ENCODE measurements at regions not wholly inside any gene's neighbourhood (a gene's known extent, or its start where the extent isn't known, plus 50 kb on each side); places are given as distances from the start of the nearest gene placed in this dataset.

DNA sequence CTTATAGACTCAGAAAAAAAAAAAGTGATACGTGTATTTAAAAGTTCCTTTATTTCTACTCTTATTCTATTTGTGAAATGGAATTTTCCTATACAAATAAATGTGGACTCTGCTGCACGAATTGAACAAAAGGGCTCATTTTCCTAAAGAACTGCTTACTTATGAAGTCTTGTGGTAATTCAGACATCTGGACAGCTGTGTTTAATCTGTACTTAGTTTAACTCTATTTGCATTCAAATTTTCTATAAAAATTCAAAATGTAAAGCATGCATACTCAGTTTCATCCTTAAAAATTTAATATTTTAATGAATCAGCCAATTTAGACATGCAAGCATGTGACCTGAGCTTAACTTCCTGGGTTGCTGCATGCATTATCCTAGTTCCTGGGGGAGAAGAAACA is 118.0 kb upstream of the PCLO start:
- Mint-ChIP-seq H3K4me3 (no peak overlapping the region), H3K27ac (no peak overlapping the region), H3K9me3 (no peaks in the 10 kb centered on the region), H3K4me1 (ENCODE audit: unreplicated experiment) (no peaks in the 10 kb centered on the region), H3K36me3 (no peaks in the 10 kb centered on the region), H3K27me3 (no peaks in the 10 kb centered on the region)
- TF ChIP-seq, protein P1, sequence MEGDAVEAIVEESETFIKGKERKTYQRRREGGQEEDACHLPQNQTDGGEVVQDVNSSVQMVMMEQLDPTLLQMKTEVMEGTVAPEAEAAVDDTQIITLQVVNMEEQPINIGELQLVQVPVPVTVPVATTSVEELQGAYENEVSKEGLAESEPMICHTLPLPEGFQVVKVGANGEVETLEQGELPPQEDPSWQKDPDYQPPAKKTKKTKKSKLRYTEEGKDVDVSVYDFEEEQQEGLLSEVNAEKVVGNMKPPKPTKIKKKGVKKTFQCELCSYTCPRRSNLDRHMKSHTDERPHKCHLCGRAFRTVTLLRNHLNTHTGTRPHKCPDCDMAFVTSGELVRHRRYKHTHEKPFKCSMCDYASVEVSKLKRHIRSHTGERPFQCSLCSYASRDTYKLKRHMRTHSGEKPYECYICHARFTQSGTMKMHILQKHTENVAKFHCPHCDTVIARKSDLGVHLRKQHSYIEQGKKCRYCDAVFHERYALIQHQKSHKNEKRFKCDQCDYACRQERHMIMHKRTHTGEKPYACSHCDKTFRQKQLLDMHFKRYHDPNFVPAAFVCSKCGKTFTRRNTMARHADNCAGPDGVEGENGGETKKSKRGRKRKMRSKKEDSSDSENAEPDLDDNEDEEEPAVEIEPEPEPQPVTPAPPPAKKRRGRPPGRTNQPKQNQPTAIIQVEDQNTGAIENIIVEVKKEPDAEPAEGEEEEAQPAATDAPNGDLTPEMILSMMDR (conservative IDR thresholded peaks at IDR 0.05): no peak
- DNase-seq (ENCODE audit: extremely low spot score, unreplicated experiment): no peak

DNA sequence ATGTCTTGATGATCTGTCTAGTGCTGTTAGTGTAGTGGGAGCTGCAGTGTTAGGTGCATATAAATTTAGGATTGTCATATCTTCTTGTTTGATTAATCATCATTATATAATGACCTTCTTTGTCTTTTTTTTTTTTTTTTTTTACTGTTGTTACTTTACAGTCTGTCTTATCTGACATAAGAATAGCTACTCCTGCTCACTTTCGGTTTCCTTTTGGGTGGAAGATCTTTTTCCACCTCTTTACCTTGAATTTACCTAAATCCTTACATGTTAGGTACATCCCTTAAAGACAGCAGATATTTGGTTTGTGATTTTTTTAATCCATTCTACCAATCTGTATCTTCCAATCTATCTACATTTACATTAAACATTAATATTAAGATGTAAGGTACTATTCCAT is 113.6 kb upstream of the PCLO start:
- peaks cover 1% of the 10 kb centered on the region for H3K27me3 Mint-ChIP-seq
- TF ChIP-seq, protein P1 (conservative IDR thresholded peaks at IDR 0.05): no peak
- H3K4me3 Mint-ChIP-seq: no peak overlapping the region
- no peak for DNase-seq (ENCODE audit: extremely low spot score, unreplicated experiment)
- no peaks in the 10 kb centered on the region for H3K9me3 Mint-ChIP-seq
- H3K4me1 Mint-ChIP-seq (ENCODE audit: unreplicated experiment): no peaks in the 10 kb centered on the region
- H3K27ac Mint-ChIP-seq: no peak overlapping the region
- H3K36me3 Mint-ChIP-seq: no peaks in the 10 kb centered on the region

DNA sequence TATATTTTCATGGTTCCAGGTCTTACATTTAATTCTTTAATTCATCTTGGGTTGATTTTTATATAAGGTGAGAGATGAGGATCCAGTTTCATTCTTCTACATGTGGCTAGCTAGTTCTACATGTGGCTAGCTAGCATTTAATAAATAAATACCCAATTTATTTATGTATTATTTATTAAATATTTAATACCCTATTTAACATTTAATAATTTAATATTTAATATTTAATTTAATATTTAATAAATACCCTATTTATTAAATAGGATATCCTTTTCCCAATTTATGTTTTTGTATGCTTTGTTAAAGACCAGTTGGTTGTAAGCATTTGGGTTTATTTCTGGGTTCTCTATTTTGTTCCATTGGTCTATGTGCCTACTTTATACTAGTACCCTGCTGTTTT is 111.0 kb upstream of the PCLO start:
- Mint-ChIP-seq H3K4me3 (no peak overlapping the region), H3K4me1 (ENCODE audit: unreplicated experiment) (no peaks in the 10 kb centered on the region), H3K9me3 (no peaks in the 10 kb centered on the region), H3K27me3 (peaks cover 4% of the 10 kb centered on the region), H3K36me3 (no peaks in the 10 kb centered on the region), H3K27ac (no peak overlapping the region)
- TF ChIP-seq, protein P1 (conservative IDR thresholded peaks at IDR 0.05): no peak
- no peak for DNase-seq (ENCODE audit: extremely low spot score, unreplicated experiment)

DNA sequence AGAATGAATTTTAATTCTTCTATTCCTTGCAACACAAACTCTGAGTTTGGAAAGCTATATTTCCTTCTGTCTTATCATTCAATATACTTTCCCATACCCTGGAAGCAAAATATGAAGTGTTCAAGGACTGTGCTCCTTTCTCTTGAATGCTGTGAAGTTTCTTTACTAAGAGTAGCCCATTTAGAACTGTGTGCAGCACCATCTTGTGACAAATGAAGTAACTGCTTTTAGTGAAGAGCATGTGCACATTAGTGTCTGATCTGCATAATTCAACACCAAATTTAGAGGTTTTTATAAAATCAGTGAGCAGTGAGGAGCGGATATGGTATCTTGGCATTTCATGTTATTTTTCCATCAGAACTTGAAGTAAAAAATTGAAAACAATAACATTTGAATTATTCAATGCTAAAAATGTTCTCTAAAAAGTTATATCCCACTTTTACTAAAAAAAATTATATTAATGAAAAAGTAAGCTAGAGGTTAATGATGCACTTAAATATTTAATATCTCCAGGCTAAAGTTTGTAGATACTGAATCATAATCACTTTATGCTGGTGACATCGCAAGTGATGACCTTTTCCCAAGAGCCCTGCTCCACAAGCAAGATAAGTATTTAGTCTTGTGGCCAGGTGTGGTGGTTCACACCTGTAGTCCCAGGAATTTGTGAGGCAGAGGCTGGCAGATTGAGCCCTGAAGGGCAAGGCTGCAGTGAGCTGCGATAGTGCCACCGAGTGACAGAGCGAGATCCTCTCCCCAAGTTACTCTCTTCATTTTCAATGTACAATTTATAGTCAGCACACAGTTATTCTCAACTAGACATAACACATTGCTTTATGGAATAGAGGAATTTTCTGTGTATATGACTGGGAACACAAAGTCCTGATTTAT is 108.8 kb upstream of the PCLO start:
- TF ChIP-seq, protein P1 (conservative IDR thresholded peaks at IDR 0.05): peak; percentile 70
- Mint-ChIP-seq H3K36me3 (no peaks in the 10 kb centered on the region), H3K27ac (no peak overlapping the region), H3K9me3 (no peaks in the 10 kb centered on the region), H3K27me3 (peaks cover 4% of the 10 kb centered on the region), H3K4me3 (no peak overlapping the region), H3K4me1 (ENCODE audit: unreplicated experiment) (no peaks in the 10 kb centered on the region)
- no peak for DNase-seq (ENCODE audit: extremely low spot score, unreplicated experiment)

DNA sequence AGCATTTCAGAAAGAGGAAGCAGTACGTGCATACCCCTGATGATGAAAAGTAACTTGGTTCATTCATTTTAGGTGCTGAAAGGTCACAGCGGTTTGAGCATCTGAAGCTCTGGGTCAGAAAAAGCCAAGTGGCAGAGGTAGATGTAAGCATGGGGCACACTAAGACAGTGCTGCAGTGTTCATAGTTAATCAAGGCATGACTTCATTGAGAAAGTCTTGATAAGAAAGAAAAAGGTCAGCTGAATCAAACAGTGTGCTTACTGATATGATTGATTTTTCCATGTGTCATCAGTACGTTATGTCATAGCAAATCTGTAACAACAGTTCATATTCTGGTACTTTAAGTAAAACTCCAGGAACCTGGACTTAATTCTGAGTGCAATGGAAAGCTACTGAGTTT is 107.7 kb upstream of the PCLO start:
- DNase-seq (ENCODE audit: extremely low spot score, unreplicated experiment): no peak
- H3K36me3 Mint-ChIP-seq: no peaks in the 10 kb centered on the region
- H3K9me3 Mint-ChIP-seq: no peaks in the 10 kb centered on the region
- H3K4me1 Mint-ChIP-seq (ENCODE audit: unreplicated experiment): no peaks in the 10 kb centered on the region
- H3K4me3 Mint-ChIP-seq: no peak overlapping the region
- no peak overlapping the region for H3K27ac Mint-ChIP-seq
- peaks cover 4% of the 10 kb centered on the region for H3K27me3 Mint-ChIP-seq
- TF ChIP-seq, protein P1 (conservative IDR thresholded peaks at IDR 0.05): no peak

Measured in type B pancreatic cell (in vitro differentiated cells).